Mucosa of descending colon (tissue), 3 donors: ENCODE measurements at regions not wholly inside any gene's neighbourhood (a gene's known extent, or its start where the extent isn't known, plus 50 kb on each side); places are given as distances from the start of the nearest gene placed in this dataset.

ENCODE experiments used
- ATAC-seq: fragments of 200-7000 bp; cut with Tn5 transposase; one replicate; pipeline ENCODE4 v1.9.1; 2020; ENCODE audit warnings: mild to moderate bottlenecking, moderate library complexity
- DNase-seq, 3 donors: peaks; one replicate each; pipeline ENCODE4 v3.0.0-alpha.2; 2020
- H3K36me3 ChIP-seq: fragments of 200-600 bp; one replicate; pipeline ENCODE4 v1.8.0; 2021; ENCODE audit warnings: low read depth, mild to moderate bottlenecking
- H3K4me1 ChIP-seq: fragments of 200-600 bp; one replicate; pipeline ENCODE4 v1.8.0; 2021; ENCODE audit warnings: low read depth, mild to moderate bottlenecking
- H3K4me3 ChIP-seq: fragments of 200-600 bp; one replicate; pipeline ENCODE4 v1.8.0; 2021; ENCODE audit warnings: mild to moderate bottlenecking
- H3K9me3 ChIP-seq: fragments of 200-600 bp; one replicate; pipeline ENCODE4 v1.8.0; 2021; ENCODE audit warnings: mild to moderate bottlenecking
- intact Hi-C, 2 donors: fragments of 100-400 bp; cut with DNase I in 1 of 2; cut with micrococcal nuclease in 1 of 2; formaldehyde crosslinking; loops; one replicate each; pipeline versions ENCODE4 v1.11.0 to v1.11.1; 2022; cut with DNase I, micrococcal nuclease
- TF ChIP-seq, protein P1 (sequence below): fragments of 200-600 bp; IDR thresholded peaks from one replicate; pipeline ENCODE4 v1.8.0; 2022; ENCODE audit warnings: antibody characterized with exemption, mild to moderate bottlenecking
- donor health status: DM: no; HTN: no; CAD: no; lungs with moderate emphysema.
- donor health status: DM: no; HTN: no; CAD: no.
- donor health status: DM: no; HTN: yes; CAD: no.

DNA sequence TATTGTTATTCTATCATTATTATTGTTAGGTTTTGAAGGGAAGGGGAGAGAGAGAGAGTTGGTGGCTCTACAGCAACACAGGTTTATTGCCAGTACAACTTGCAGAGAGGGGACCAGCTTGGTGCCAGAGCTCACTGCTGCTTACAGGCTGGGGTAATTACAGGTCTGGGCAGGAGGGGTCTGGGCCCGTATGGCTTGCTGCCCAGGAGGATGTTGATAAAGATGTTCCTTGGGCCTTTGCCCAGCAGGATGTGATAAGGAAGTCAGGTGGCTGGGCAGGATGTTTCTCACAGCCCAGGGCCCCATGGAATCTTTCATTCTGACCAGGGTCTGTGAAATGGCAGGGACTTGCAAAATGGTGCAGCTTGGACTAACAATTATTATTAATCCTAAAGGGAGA, 64.2 kb upstream of the ZNF599 start:
- no peaks in the 10 kb centered on the region for H3K9me3 ChIP-seq
- intact Hi-C loops = no loop called here
- TF ChIP-seq, protein P1, sequence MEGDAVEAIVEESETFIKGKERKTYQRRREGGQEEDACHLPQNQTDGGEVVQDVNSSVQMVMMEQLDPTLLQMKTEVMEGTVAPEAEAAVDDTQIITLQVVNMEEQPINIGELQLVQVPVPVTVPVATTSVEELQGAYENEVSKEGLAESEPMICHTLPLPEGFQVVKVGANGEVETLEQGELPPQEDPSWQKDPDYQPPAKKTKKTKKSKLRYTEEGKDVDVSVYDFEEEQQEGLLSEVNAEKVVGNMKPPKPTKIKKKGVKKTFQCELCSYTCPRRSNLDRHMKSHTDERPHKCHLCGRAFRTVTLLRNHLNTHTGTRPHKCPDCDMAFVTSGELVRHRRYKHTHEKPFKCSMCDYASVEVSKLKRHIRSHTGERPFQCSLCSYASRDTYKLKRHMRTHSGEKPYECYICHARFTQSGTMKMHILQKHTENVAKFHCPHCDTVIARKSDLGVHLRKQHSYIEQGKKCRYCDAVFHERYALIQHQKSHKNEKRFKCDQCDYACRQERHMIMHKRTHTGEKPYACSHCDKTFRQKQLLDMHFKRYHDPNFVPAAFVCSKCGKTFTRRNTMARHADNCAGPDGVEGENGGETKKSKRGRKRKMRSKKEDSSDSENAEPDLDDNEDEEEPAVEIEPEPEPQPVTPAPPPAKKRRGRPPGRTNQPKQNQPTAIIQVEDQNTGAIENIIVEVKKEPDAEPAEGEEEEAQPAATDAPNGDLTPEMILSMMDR = no peak
- H3K4me3 ChIP-seq = no peak overlapping the region
- peaks cover 8% of the 10 kb centered on the region for H3K4me1 ChIP-seq
- DNase-seq (peak in 2 of 3 donors; percentile 55 to 71), ATAC-seq (peak; percentile 66)
- H3K36me3 ChIP-seq = no peaks in the 10 kb centered on the region

DNA sequence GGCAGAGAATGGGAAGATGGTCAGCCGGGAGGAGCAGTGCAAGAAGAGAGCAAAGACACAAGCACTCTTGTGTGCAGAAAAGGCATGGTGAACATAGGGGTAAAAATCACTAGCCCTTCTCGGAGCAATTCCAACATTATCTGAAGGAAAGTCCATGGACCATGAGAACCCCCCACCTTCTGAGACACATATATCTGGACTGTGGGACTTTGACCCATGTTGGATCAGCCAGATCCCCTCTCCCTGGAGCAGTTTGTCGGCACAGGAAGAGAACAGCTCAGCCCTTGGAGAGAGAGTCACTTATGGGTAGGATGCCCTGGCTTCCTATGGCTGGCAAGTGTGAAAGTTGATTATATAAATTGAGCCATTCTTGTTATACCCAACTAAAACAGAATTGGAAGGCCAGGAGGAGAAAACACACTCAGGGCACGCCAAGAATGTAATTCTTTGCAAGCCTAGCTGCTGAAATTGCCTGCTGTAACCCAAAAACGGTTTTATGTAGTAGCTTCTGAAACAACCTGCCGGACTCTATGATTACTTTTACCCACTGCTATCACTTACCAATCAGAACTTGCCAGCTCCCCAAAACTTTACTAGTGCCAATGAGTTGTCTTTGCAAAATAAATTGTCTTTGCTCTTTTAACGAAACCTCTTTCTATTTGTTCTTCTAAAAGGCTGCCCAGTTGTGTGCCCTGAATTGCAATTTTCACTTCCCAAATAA, 62.8 kb upstream of the ZNF599 start:
- TF ChIP-seq, protein P1 = no peak
- intact Hi-C loops = no loop called here
- Histone ChIP-seq H3K9me3 (no peaks in the 10 kb centered on the region), H3K4me3 (no peak overlapping the region), H3K4me1 (peaks cover 8% of the 10 kb centered on the region), H3K36me3 (no peaks in the 10 kb centered on the region)
- no peak for ATAC-seq
- no peak for DNase-seq

DNA sequence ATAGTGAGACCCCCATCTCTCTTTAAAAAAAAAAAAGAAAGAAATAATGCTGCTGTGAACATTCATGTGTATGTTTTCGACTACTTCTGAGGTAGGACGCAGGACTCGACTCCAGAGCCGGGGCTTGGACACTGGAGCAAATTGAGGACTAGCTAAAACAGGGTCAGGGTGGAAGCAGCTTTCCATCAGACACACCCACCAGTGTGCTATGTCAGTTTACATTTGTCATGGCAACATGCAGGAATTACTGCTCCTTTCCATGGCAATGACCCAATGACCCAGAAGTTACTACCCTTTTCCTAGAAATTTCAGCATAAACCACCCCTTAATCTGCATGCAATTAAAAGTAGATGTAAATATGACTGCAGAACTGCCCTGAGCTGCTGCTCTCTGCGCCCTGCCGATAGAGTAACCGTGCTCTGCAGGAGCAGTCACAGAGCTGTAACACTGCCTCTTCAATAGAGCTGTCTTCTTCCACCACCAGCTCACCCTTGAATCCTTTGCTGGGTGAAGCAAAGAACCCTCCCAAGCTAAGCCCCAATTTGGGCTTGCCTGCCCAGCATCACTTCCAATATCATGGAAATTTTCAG, 61.6 kb upstream of the ZNF599 start:
- Histone ChIP-seq H3K36me3 (no peaks in the 10 kb centered on the region), H3K4me3 (no peak overlapping the region), H3K9me3 (no peaks in the 10 kb centered on the region), H3K4me1 (peaks cover 8% of the 10 kb centered on the region)
- ATAC-seq (no peak), DNase-seq (no peak)
- intact Hi-C loops = no loop called here
- TF ChIP-seq, protein P1 = no peak

DNA sequence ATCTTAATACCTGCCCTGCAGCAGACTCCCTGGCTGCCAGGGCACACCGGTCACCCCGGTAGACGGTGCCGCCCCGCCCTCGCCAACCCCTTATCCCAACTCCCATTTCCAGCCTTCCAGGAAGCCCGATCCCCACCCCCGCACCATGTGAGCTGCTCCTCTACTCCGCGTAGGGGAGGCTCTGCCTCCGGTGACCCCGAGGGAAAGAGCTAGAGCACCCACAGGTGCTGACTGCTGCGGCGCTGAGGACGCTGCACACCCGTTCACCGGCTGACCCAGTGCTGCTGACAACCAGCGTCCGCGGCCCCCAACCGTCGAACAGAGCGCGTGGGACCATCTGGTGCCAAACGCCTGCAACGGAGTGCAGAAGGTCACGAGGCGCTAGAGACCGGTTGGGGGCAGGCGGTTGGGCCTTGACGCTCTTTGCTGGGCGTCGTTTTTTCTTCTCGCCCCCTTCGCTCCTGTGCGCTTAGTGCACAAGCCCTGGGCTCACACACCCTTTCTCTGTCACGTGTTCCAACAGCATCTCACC, 59.6 kb upstream of the ZNF599 start:
- TF ChIP-seq, protein P1 = no peak
- H3K36me3 ChIP-seq = no peaks in the 10 kb centered on the region
- DNase-seq = no peak
- H3K9me3 ChIP-seq = no peaks in the 10 kb centered on the region
- H3K4me1 ChIP-seq = no peaks in the 10 kb centered on the region
- H3K4me3 ChIP-seq = no peak overlapping the region
- intact Hi-C loops = no loop called here
- ATAC-seq = no peak

DNA sequence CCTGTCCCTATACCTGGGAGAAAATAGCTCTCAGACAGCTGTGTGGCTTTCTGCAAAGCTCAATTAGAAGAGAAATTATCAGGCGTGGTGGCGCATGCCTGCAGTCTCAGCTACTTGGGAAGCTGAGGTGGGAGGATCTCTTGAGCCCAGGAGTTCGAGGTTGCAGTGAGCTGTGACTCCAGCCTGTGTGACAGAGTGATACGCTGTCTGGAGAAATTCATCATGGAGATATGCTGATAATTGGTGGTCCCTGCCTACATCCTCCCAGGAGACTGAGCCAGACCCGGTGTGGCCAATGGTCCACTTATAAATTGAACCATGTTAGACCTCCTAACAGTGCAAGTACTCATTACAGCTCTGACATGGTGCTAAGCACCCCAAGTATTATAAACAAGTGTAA, 58.7 kb upstream of the ZNF599 start:
- ATAC-seq (no peak), DNase-seq (no peak)
- H3K4me1 ChIP-seq = no peaks in the 10 kb centered on the region
- TF ChIP-seq, protein P1 = no peak
- no peaks in the 10 kb centered on the region for H3K9me3 ChIP-seq
- intact Hi-C loops = no loop called here
- no peak overlapping the region for H3K4me3 ChIP-seq
- no peaks in the 10 kb centered on the region for H3K36me3 ChIP-seq
